Neural progenitor cell (in vitro differentiated cells): ENCODE measurements at regions not wholly inside any gene's neighbourhood (a gene's known extent, or its start where the extent isn't known, plus 50 kb on each side); places are given as distances from the start of the nearest gene placed in this dataset.

Experiments used
- DNase-seq: peaks from one replicate; pipeline ENCODE4 v3.0.0-alpha.2; 2016; ENCODE audit warnings: low spot score
- H2AFZ ChIP-seq: fragments of 200-600 bp; sonication (generic); replicated peaks from 2 replicates; pipeline ENCODE4 v1.6.1; 2016; ENCODE audit warnings: antibody characterized with exemption
- H3F3A ChIP-seq: fragments of 200-600 bp; sonication (generic); 2 replicates; pipeline ENCODE4 v1.6.1; 2016; ENCODE audit warnings: antibody characterized with exemption, low read depth
- H3K27ac ChIP-seq: fragments of 200-600 bp; sonication (generic); 2 replicates; pipeline ENCODE4 v1.5.1; 2016; ENCODE audit warnings: mild to moderate bottlenecking
- H3K27me3 ChIP-seq: fragments of 200-600 bp; sonication (generic); 2 replicates; pipeline ENCODE4 v1.6.1; 2016; ENCODE audit warnings: mild to moderate bottlenecking, moderate library complexity
- H3K36me3 ChIP-seq: fragments of 200-600 bp; sonication (generic); 2 replicates; pipeline ENCODE4 v1.5.1; 2016
- H3K4me1 ChIP-seq: fragments of 200-600 bp; sonication (generic); 2 replicates; pipeline ENCODE4 v1.6.1; 2016; ENCODE audit warnings: mixed run types
- H3K4me2 ChIP-seq: fragments of 200-600 bp; sonication (generic); 2 replicates; pipeline ENCODE4 v1.6.1; 2016
- H3K4me3 ChIP-seq: fragments of 200-600 bp; sonication (generic); 2 replicates; pipeline ENCODE4 v1.5.1; 2016
- H3K79me2 ChIP-seq: fragments of 200-600 bp; sonication (generic); 2 replicates; pipeline ENCODE4 v1.6.1; 2016; ENCODE audit warnings: low read depth
- H3K9ac ChIP-seq: fragments of 200-600 bp; sonication (generic); 2 replicates; pipeline ENCODE4 v1.6.1; 2016
- H3K9me3 ChIP-seq: fragments of 200-600 bp; sonication (generic); 2 replicates; pipeline ENCODE4 v1.5.1; 2016; ENCODE audit warnings: low read depth
- H4K20me1 ChIP-seq: fragments of 200-600 bp; sonication (generic); 2 replicates; pipeline ENCODE4 v1.6.1; 2016; ENCODE audit warnings: low read depth
- H3K27ac Mint-ChIP-seq: 3 replicates; pipeline ENCODE4 v1.8.0; 2021; ENCODE audit warnings: mixed read lengths
- H3K27me3 Mint-ChIP-seq: 2 replicates; pipeline ENCODE4 v1.8.0; 2022; ENCODE audit warnings: low read depth, mild to moderate bottlenecking, inconsistent platforms, moderate library complexity, mixed read lengths; ENCODE audit not compliant: insufficient read depth
- H3K36me3 Mint-ChIP-seq: 3 replicates; pipeline ENCODE4 v1.8.0; 2021; ENCODE audit warnings: mixed read lengths
- H3K4me1 Mint-ChIP-seq: 3 replicates; pipeline ENCODE4 v1.8.0; 2021; ENCODE audit warnings: mixed read lengths
- H3K4me3 Mint-ChIP-seq: 3 replicates; pipeline ENCODE4 v1.8.0; 2021; ENCODE audit warnings: mild to moderate bottlenecking, moderate library complexity, mixed read lengths
- H3K9me3 Mint-ChIP-seq: 3 replicates; pipeline ENCODE4 v1.8.0; 2020; ENCODE audit warnings: mixed read lengths
- EZH2 ChIP-seq: fragments of 200-600 bp; sonication (generic); IDR thresholded peaks from 2 replicates; pipeline ENCODE4 v1.6.1; 2017; ENCODE audit warnings: antibody characterized with exemption, mild to moderate bottlenecking, moderate library complexity
- EZH2phosphoT487 ChIP-seq: fragments of 200-600 bp; sonication (generic); IDR thresholded peaks from 2 replicates; pipeline ENCODE4 v1.6.1; 2017; ENCODE audit warnings: antibody characterized with exemption
- TF ChIP-seq, protein P1 (sequence below): fragments of 200-600 bp; sonication (generic); IDR thresholded peaks from 2 replicates; pipeline ENCODE4 v1.5.1; 2017; ENCODE audit warnings: antibody characterized with exemption, mild to moderate bottlenecking

DNA sequence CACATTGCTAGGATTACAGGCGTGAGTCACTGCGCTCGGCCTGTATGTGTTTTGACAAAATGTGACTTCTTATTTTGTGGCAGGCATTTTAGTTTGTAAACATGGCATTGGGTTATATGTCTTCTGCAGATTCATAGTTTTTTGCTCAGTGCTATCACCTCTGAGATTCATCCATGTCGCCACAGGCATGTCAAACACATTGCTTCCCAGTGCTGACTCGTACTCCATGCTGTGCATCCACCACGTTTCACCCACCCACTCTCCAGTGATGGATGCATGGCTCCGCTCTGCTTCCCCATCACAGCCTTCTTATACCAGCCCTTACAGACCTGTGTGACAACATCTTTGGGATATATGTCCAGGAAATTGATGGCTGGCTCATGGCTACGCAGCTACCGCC, 158.8 kb downstream of the GAS1 start:
- Mint-ChIP-seq H3K4me3 (peak overlapping the region; percentile 37), H3K36me3 (no peaks in the 10 kb centered on the region), H3K27ac (peak overlapping the region; percentile 87), H3K4me1 (peaks cover 35% of the 10 kb centered on the region), H3K9me3 (no peaks in the 10 kb centered on the region), H3K27me3 (peaks cover 8% of the 10 kb centered on the region)
- H4K20me1 ChIP-seq, result no peaks in the 10 kb centered on the region
- no peak for DNase-seq
- H2AFZ ChIP-seq, result no peak overlapping the region
- H3K27ac ChIP-seq, result no peak overlapping the region
- H3K27me3 ChIP-seq, result no peaks in the 10 kb centered on the region
- no peak overlapping the region for H3K9ac ChIP-seq
- no peak overlapping the region for H3K4me3 ChIP-seq
- no peaks in the 10 kb centered on the region for H3F3A ChIP-seq
- no peaks in the 10 kb centered on the region for H3K79me2 ChIP-seq
- H3K9me3 ChIP-seq, result no peaks in the 10 kb centered on the region
- TF ChIP-seq, protein P1, sequence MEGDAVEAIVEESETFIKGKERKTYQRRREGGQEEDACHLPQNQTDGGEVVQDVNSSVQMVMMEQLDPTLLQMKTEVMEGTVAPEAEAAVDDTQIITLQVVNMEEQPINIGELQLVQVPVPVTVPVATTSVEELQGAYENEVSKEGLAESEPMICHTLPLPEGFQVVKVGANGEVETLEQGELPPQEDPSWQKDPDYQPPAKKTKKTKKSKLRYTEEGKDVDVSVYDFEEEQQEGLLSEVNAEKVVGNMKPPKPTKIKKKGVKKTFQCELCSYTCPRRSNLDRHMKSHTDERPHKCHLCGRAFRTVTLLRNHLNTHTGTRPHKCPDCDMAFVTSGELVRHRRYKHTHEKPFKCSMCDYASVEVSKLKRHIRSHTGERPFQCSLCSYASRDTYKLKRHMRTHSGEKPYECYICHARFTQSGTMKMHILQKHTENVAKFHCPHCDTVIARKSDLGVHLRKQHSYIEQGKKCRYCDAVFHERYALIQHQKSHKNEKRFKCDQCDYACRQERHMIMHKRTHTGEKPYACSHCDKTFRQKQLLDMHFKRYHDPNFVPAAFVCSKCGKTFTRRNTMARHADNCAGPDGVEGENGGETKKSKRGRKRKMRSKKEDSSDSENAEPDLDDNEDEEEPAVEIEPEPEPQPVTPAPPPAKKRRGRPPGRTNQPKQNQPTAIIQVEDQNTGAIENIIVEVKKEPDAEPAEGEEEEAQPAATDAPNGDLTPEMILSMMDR, result no peak
- TF ChIP-seq EZH2, result no peak
- TF ChIP-seq EZH2phosphoT487, result no peak
- H3K4me1 ChIP-seq, result peaks cover 5% of the 10 kb centered on the region
- no peak overlapping the region for H3K4me2 ChIP-seq
- no peaks in the 10 kb centered on the region for H3K36me3 ChIP-seq

DNA sequence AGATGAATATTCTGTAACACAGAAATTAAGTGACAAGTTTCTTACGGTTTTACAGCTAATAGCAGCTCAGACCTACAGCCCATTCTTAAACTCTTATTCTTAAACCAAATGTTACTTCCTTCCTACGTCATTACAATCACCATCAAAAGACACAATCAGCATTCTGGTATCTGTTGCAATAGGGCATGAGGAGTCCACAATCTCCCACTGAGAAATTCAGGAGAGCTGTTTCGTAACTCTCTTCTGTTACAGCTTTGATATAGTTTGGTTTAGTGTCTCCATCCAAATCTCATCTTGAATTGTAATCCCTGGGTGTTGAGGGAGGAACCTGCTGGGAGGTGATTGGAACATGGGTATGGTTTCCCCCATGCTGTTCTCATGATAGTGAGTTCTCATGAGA, 163.4 kb downstream of the GAS1 start:
- Mint-ChIP-seq H3K27ac (no peak overlapping the region), H3K9me3 (no peaks in the 10 kb centered on the region), H3K27me3 (peaks cover 6% of the 10 kb centered on the region), H3K4me3 (no peak overlapping the region), H3K4me1 (peaks cover 21% of the 10 kb centered on the region), H3K36me3 (no peaks in the 10 kb centered on the region)
- Histone ChIP-seq H3K9me3 (no peaks in the 10 kb centered on the region), H4K20me1 (no peaks in the 10 kb centered on the region), H3K79me2 (no peaks in the 10 kb centered on the region), H3K27ac (no peak overlapping the region), H2AFZ (no peak overlapping the region), H3K36me3 (no peaks in the 10 kb centered on the region), H3K27me3 (no peaks in the 10 kb centered on the region), H3K4me1 (peaks cover 5% of the 10 kb centered on the region), H3K9ac (no peak overlapping the region), H3F3A (no peaks in the 10 kb centered on the region), H3K4me2 (no peak overlapping the region), H3K4me3 (no peak overlapping the region)
- TF ChIP-seq, protein P1, result no peak
- no peak for TF ChIP-seq EZH2
- TF ChIP-seq EZH2phosphoT487, result no peak
- no peak for DNase-seq

DNA sequence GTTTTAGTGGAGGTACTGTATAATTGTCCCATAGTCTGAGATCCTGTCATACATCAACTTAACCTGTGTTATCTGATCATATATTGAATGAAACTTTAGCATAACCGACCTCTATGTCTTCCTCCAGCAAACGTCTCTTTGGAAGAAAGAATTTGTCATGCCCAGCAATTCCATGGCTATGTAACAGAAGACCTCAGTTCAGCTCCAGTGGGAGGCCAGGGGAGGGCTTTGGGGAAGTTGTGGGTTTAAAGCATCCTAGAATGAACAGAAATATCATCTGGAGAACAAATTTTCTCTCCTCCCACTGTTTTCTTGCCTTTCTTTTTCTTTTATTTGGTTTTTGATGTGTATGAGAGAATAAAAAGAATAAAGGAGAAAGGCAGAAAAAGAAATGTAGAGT, 164.5 kb downstream of the GAS1 start:
- Mint-ChIP-seq H3K27me3 (peaks cover 3% of the 10 kb centered on the region), H3K36me3 (no peaks in the 10 kb centered on the region), H3K27ac (no peak overlapping the region), H3K4me3 (no peak overlapping the region), H3K9me3 (no peaks in the 10 kb centered on the region), H3K4me1 (peaks cover 18% of the 10 kb centered on the region)
- no peak overlapping the region for H3K9ac ChIP-seq
- H3K9me3 ChIP-seq, result no peaks in the 10 kb centered on the region
- no peaks in the 10 kb centered on the region for H3K79me2 ChIP-seq
- no peaks in the 10 kb centered on the region for H3K27me3 ChIP-seq
- H3K4me2 ChIP-seq, result no peak overlapping the region
- no peak for DNase-seq
- H3K4me1 ChIP-seq, result peaks cover 5% of the 10 kb centered on the region
- no peaks in the 10 kb centered on the region for H3K36me3 ChIP-seq
- TF ChIP-seq EZH2phosphoT487, result no peak
- no peak for TF ChIP-seq EZH2
- TF ChIP-seq, protein P1, result no peak
- no peaks in the 10 kb centered on the region for H4K20me1 ChIP-seq
- H2AFZ ChIP-seq, result no peak overlapping the region
- H3K4me3 ChIP-seq, result no peak overlapping the region
- no peaks in the 10 kb centered on the region for H3F3A ChIP-seq
- H3K27ac ChIP-seq, result no peak overlapping the region
